ENCODE measurements at regions not wholly inside any gene's neighbourhood (a gene's known extent, or its start where the extent isn't known, plus 50 kb on each side); places are given as distances from the start of the nearest gene placed in this dataset.

DNA sequence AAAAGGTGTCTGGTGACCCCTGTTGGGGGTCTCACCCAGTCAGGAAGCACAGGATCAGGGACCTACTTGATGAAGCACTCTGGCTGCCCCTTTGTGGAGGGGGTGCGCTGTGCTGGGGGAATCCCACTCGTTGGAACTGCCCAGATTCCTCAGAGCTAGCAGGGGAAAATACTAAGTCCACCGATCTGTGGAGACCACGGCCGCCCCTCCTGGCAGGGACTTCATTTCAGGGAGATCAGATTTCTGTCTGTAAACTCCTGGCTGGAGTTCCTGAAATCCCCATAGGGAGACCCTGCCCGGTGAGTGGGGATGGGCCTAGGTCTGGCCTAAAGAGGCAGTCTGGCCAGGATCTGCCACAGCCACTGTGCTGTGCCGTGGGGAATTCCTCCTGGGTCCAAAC lies 79.3 kb upstream of the ADCY1 start:
- H3K4me3 ChIP-seq (ENCODE audit: low read depth, low read length), result no peak overlapping the region
- TF ChIP-seq, protein P1, sequence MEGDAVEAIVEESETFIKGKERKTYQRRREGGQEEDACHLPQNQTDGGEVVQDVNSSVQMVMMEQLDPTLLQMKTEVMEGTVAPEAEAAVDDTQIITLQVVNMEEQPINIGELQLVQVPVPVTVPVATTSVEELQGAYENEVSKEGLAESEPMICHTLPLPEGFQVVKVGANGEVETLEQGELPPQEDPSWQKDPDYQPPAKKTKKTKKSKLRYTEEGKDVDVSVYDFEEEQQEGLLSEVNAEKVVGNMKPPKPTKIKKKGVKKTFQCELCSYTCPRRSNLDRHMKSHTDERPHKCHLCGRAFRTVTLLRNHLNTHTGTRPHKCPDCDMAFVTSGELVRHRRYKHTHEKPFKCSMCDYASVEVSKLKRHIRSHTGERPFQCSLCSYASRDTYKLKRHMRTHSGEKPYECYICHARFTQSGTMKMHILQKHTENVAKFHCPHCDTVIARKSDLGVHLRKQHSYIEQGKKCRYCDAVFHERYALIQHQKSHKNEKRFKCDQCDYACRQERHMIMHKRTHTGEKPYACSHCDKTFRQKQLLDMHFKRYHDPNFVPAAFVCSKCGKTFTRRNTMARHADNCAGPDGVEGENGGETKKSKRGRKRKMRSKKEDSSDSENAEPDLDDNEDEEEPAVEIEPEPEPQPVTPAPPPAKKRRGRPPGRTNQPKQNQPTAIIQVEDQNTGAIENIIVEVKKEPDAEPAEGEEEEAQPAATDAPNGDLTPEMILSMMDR (IDR thresholded peaks at IDR 0.05; ENCODE audit: low read depth, low read length), result no peak
- in situ Hi-C loops (cut with HindIII; ENCODE audit: low sequenced_read_pairs), result no loop called here
- DNase-seq (ENCODE audit: low read depth, low spot score), result no peak

DNA sequence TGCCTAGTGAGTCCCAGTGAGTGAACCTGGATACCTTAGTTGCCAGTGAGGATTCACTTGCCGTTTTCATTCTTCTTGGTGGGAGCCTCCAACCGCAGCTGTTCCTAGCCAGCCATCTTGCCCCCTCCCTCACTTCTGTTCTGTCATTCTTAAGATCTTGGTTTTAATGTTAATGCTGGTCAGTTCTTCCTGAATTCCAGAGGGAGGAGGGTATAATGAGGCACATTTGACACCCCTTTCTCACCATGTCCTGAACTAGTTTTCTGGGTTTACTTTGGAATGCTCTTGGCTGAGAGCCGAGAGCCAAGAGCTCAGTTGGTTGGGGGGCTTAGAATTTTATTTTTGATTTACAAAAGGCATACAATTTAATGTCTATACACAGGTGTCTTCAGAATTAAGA lies 78.5 kb upstream of the ADCY1 start:
- no peak overlapping the region for H3K4me3 ChIP-seq (ENCODE audit: low read depth, low read length)
- no peak for DNase-seq (ENCODE audit: low read depth, low spot score)
- in situ Hi-C loops (cut with HindIII; ENCODE audit: low sequenced_read_pairs), result no loop called here
- TF ChIP-seq, protein P1 (IDR thresholded peaks at IDR 0.05; ENCODE audit: low read depth, low read length), result no peak

DNA sequence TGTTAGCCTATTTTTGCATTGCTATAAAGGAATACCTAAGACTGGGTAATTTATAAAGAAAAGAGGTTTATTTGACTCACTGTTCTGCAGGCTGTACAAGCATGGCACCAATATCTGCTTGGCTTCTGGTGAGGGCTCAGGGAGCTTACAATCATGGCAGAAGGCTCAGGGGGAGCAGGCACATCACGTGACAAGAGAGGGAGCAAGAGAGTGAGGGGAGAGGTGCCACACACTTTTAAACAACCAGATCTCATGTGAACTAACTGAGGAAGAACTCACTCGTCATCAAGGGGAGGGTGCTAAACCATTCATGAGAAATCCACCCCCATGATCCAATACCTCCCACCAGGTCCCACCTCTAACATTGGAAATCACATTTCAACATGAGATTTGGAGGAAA lies 73.9 kb upstream of the ADCY1 start:
- H3K4me3 ChIP-seq (ENCODE audit: low read depth, low read length), result no peak overlapping the region
- DNase-seq (ENCODE audit: low read depth, low spot score), result no peak
- in situ Hi-C loops (cut with HindIII; ENCODE audit: low sequenced_read_pairs), result no loop called here
- TF ChIP-seq, protein P1 (IDR thresholded peaks at IDR 0.05; ENCODE audit: low read depth, low read length), result no peak

DNA sequence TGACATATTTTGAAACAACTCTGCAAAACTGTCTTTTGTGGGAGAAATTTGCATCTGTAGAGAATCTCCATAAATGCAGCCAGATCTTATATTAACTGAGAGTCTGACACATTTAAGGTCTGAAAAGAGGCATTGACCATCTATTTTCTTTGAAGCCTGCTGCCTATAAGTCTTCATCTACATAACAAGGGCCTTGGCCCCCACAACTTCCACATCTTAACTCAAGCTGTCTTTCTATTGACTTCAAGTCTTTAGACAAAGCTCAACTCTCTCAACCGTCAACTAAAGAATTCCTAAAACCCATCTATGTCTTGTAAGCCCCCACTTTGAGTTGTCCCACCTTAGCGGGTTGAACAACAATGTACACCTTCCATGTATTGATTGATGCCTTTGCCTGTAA lies 72.4 kb upstream of the ADCY1 start:
- H3K4me3 ChIP-seq (ENCODE audit: low read depth, low read length), result no peak overlapping the region
- no peak for DNase-seq (ENCODE audit: low read depth, low spot score)
- in situ Hi-C loops (cut with HindIII; ENCODE audit: low sequenced_read_pairs), result no loop called here
- TF ChIP-seq, protein P1 (IDR thresholded peaks at IDR 0.05; ENCODE audit: low read depth, low read length), result no peak

DNA sequence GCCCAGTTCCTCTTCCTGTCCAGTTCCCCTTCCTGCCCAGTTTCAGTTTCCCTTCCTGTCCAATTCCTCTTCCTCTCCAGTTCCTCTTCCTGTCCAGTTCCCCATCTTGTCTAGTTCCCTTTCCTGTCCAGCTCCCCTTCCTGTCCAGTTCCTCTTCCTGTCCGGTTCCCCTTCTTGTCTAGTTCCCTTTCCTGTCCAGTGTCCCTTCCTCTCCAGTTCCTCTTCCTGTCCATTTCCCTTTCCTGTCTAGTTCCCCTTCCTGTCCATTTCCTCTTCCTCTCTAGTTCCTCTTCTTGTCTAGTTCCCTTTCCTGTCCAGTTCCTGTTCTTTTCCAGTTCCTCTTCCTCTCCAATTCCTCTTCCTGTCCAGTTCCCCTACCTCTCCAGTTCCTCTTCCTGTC lies 68.1 kb upstream of the ADCY1 start:
- in situ Hi-C loops (cut with HindIII; ENCODE audit: low sequenced_read_pairs), result no loop called here
- H3K4me3 ChIP-seq (ENCODE audit: low read depth, low read length), result no peak overlapping the region
- TF ChIP-seq, protein P1 (IDR thresholded peaks at IDR 0.05; ENCODE audit: low read depth, low read length), result no peak
- no peak for DNase-seq (ENCODE audit: low read depth, low spot score)

DNA sequence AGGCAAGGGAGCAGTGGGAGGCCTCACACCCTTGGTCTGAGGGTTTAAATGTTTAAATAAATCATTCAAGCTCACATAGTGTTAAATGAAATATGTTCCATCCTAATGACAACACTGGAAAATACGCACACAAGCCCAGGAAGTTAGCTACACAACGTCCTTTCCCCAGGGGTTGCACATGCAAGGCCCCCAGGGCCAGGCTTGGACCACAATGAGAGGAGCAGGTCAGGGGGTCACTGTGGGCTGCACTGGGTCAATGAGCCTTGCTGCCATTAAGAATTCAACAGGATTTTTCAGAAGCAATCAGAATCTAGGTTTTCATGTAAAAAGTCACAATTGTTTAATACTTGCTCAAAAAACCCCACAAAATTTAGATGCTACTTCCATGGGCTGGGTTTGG lies 64.9 kb upstream of the ADCY1 start:
- TF ChIP-seq, protein P1 (IDR thresholded peaks at IDR 0.05; ENCODE audit: low read depth, low read length), result no peak
- in situ Hi-C loops (cut with HindIII; ENCODE audit: low sequenced_read_pairs), result no loop called here
- H3K4me3 ChIP-seq (ENCODE audit: low read depth, low read length), result no peak overlapping the region
- DNase-seq (ENCODE audit: low read depth, low spot score), result no peak

Data from astrocyte of the spinal cord (primary cell).